ENCODE measurements at regions not wholly inside any gene's neighbourhood (a gene's known extent, or its start where the extent isn't known, plus 50 kb on each side); places are given as distances from the start of the nearest gene placed in this dataset.

GRCh38 chr13:54744747-54745146, 1716.1 kb downstream of the OLFM4 start:
- Histone ChIP-seq H3K36me3 (no peaks in the 10 kb centered on the region), H3K4me3 (no peak overlapping the region), H3K9me3 (no peaks in the 10 kb centered on the region), H3K27me3 (no peaks in the 10 kb centered on the region), H3K4me1 (no peaks in the 10 kb centered on the region), H3K27ac (no peak overlapping the region)
- DNase-seq (ENCODE audit: low spot score), result no peak
- TF ChIP-seq CTCF (IDR thresholded peaks at IDR 0.05), result no peak

GRCh38 chr13:54750521-54750920, 1721.9 kb downstream of the OLFM4 start:
- H3K9me3 ChIP-seq, result no peaks in the 10 kb centered on the region
- no peak for DNase-seq (ENCODE audit: low spot score)
- no peak for TF ChIP-seq CTCF (IDR thresholded peaks at IDR 0.05)
- no peak overlapping the region for H3K4me3 ChIP-seq
- H3K4me1 ChIP-seq, result no peaks in the 10 kb centered on the region
- H3K27ac ChIP-seq, result no peak overlapping the region
- no peaks in the 10 kb centered on the region for H3K36me3 ChIP-seq
- H3K27me3 ChIP-seq, result no peaks in the 10 kb centered on the region

- Histone ChIP-seq H3K4me3 (no peak overlapping the region), H3K27me3 (no peaks in the 10 kb centered on the region), H3K36me3 (no peaks in the 10 kb centered on the region), H3K27ac (no peak overlapping the region), H3K9me3 (no peaks in the 10 kb centered on the region), H3K4me1 (no peaks in the 10 kb centered on the region)
- no peak for TF ChIP-seq CTCF (IDR thresholded peaks at IDR 0.05)
- DNase-seq (ENCODE audit: low spot score), result no peak
Observed at GRCh38 chr13:54758795-54759194, 1730.2 kb downstream of the OLFM4 start.

GRCh38 chr13:54768214-54768613, 1739.6 kb downstream of the OLFM4 start:
- no peaks in the 10 kb centered on the region for H3K27me3 ChIP-seq
- no peak for TF ChIP-seq CTCF (IDR thresholded peaks at IDR 0.05)
- H3K27ac ChIP-seq, result no peak overlapping the region
- H3K36me3 ChIP-seq, result no peaks in the 10 kb centered on the region
- no peak for DNase-seq (ENCODE audit: low spot score)
- H3K9me3 ChIP-seq, result no peaks in the 10 kb centered on the region
- H3K4me1 ChIP-seq, result no peaks in the 10 kb centered on the region
- no peak overlapping the region for H3K4me3 ChIP-seq

GRCh38 chr13:54775501-54776191, 1747.0 kb downstream of the OLFM4 start:
- Histone ChIP-seq H3K27me3 (no peaks in the 10 kb centered on the region), H3K27ac (no peak overlapping the region), H3K4me1 (no peaks in the 10 kb centered on the region), H3K9me3 (no peaks in the 10 kb centered on the region), H3K4me3 (no peak overlapping the region), H3K36me3 (no peaks in the 10 kb centered on the region)
- no peak for TF ChIP-seq CTCF (IDR thresholded peaks at IDR 0.05)
- DNase-seq (ENCODE audit: low spot score), result no peak

GRCh38 chr13:54787754-54788153, 1759.1 kb downstream of the OLFM4 start:
- DNase-seq (ENCODE audit: low spot score), result no peak

More at GRCh38 chr13:54787754-54788153, 1759.1 kb downstream of the OLFM4 start:
- H3K4me3 ChIP-seq, result no peak overlapping the region
- no peaks in the 10 kb centered on the region for H3K36me3 ChIP-seq
- H3K27ac ChIP-seq, result no peak overlapping the region
- no peaks in the 10 kb centered on the region for H3K27me3 ChIP-seq
- no peaks in the 10 kb centered on the region for H3K4me1 ChIP-seq
- no peak for TF ChIP-seq CTCF (IDR thresholded peaks at IDR 0.05)
- H3K9me3 ChIP-seq, result no peaks in the 10 kb centered on the region

Data from right atrium auricular region (tissue), 2 donors.